ENCODE measurements at regions not wholly inside any gene's neighbourhood (a gene's known extent, or its start where the extent isn't known, plus 50 kb on each side); places are given as distances from the start of the nearest gene placed in this dataset.
"Not testable (repeated sequence)": the region's sequence is repeated elsewhere in the genome, so short reads cannot be mapped to it uniquely, and the experiment has no call there.

GRCh38 chr3:87478716-87479115 lies 202.3 kb upstream of the POU1F1 start:
- DNase-seq = no peak

DNA sequence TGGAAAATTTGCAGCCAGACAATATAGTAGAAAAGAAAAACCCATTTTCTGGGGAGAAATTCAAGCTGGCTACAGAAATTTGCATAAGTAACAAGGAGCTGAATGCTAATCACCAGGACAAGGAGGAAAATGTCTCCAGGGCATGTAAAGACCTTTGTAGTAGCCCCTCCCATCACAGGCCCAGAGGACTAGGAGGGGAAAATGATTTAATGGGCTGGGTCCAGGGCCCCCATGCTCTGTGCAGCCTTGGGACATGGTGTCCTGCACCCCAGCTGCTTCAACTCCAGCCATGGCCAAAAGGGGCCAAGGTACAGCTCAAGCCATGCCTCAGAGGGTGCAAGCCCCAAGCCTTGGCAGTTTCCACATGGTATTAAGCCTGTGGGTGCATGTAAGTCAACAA lies 197.6 kb upstream of the POU1F1 start:
- no peak for DNase-seq

GRCh38 chr3:87468938-87469337 lies 192.6 kb upstream of the POU1F1 start:
- DNase-seq = no peak

DNA sequence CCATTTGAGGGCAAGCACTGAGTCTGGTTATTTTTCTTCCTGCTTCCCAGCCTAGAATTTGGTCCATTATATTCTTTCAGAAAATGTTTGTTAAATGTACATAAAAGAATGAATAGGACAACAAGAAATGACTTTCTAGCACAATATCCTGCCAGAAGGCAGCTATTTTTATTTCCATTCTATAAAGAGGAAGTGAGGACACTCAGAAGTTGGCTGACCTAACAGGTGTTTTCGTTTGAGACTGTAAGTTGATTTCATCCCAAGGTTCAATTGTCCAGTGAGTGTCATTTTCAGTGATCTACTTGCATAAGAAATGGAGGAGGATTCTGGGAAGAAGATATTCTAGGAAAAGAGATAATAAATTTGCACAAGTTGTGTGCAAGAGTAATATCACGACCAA lies 191.9 kb upstream of the POU1F1 start:
- DNase-seq = no peak

DNA sequence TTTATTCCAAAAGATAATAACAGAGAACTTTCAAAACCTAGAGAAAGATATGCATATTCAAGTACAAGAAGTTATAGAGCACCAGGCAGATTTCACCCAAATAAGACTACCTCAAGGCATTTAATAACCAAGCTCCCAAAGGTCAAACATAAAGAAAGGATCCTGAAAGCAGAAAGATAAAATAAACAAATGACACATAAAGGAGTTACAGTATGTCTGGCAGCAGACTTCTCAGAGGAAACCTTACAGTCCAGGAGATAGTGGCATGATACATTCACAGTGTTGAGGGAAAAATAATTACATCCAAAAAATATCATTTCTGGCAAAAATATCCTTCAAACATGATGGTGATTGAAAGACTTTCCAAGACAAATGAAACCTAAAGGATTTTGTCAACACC lies 185.8 kb upstream of the POU1F1 start:
- DNase-seq = no peak

DNA sequence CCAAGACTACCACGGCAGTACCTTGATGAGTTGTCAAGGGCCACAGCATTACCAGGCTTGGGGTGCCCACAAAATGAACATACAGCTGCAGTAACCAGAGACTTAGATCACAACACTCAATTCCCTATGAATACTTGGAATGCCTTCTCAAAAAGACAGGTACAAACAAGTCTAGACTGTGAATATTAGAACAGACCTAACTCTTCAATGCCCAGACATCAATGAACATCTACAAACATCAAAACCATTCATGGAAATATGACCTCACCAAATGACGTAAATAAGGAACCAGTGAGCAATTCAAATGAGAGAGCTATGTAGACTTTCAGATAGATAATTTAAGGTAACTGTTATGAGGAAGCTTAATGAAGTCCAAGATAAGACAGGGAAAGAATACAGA lies 185.1 kb upstream of the POU1F1 start:
- no peak for DNase-seq

DNA sequence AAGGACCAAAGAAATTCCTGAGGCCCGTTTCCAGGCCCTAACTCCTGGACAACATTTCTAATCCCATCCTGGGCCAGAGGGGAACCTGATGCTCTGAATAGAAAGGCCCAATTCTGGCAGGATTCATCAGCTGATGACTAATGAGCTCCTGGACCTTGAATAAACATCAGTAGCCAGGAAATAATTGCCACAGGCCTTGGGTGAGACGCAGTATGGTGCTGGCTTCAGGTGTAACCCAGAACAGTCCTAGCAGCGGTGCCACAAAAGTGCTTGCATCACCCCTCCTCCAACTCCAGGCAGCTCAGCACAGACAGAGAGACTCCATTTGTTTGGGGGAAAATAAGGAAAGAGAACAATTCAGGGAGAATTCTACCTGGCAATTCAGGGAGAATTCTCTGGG lies 184.7 kb upstream of the POU1F1 start:
- DNase-seq = no peak

- no peak for DNase-seq
Observed at GRCh38 chr3:87448558-87448957, 172.2 kb upstream of the POU1F1 start.

DNA sequence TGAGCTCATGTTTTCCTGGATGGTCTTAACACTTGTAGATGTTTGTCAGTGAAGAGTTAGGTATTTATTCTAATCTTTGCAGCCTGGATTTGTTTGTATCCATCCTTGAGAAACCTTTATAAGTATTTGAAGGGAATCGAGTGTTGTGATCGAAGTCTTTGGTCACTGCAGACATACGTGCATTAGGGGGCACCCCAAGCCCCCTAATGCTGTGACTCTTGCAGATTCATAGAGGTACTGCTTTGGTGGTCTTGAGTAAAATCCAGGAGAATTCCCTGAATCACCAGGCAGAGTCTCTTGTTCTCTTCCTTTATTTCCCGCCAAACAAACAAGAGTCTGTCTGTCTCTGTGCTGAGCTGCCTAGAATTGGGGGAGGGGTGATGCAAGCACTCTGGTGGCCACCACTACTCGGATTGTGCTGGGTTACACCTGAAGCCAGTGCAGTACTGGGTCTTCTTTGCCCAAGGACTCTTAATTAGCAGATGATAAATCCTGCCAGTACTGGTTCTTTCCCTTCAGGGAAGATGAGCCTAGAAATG lies 170.5 kb upstream of the POU1F1 start:
- no peak for DNase-seq

DNA sequence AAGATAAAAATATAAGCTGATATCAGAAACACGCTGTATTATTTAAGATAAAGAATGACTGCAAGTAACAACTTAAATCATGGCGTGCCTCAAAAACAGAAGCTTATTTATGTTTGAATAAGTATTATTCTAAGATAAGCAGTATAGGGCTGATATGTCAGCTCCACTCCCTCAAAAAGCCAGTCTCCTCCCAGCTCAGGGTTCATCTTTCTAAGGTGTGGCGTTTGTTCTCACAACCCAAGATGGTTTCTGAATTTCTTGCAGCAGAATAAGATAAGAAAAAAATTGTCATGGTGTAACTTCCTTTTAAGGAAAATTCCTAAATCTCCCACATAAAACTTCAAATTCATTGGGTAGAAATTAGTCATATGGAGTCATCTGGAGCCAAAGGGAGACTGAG lies 166.1 kb upstream of the POU1F1 start:
- DNase-seq = no peak

DNA sequence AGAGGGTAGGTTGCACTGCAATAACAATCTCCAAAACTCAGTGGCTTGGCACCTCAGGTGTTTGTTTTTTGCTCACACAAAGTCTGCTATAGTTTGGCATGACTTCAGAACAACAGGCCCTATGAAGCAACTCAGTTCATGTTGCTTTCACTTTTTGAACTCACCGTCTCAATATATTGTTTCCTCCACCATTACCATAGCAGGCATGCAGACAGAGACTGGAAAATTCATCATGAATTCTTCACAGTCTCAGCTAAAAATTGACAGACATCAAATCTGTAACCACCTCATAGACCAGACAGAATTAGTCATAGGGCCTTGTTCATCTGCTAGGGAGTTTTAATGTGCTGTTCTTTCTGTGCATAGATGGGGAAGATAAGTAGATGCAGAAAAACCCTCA lies 161.4 kb upstream of the POU1F1 start:
- DNase-seq = no peak

GRCh38 chr3:87436781-87437543 lies 160.6 kb upstream of the POU1F1 start:
- no peak for DNase-seq

DNA sequence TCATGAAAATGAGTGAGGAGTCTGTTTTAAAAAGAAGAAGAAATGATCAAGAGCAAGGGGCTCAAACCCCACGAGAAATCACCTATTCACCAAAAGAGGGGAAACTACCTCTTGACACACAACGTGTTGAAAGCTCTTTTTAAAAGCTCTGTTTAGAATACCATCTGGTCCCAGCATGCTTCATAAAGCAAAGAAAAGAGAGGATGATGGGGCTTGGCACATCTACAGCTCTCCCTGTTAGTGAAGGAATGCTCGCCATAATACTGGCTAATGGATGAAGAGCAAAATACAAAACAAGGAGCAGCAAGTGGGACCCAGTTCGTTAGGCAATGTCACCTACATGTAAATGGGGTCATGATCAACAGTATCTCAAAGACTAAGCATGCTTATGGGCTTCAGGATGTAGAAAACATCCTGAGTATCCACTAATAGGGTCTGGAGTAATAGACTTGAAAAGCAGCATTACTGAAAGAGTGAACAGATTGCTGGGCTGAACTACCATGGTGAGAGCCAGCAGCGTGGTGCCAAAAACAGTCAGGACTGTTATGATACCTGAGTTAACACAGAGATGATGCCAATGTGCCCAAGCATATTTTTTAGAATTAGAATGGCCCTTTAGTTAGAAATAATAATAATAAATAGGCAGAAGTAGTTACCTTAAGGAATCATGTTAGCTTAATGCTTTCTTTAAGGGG lies 159.7 kb upstream of the POU1F1 start:
- DNase-seq = no peak

DNA sequence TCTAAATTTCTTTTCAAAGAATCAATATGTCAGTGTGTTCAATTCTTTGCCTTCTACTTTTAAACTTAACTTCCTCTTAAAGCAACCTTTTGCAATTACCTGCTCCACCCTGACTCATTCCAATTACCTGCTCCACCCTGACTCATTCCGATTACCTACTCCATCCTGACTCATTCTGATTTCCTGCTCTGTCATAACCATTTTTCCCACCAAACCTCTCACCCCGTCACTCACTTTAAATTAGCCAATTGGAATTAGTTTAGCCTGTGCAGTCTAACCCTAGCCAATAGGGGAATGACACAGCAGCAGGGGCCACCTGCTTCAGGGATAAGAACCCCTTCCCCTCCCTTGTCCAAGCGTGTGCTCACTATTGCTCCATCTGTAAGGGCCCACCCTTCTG lies 157.1 kb upstream of the POU1F1 start:
- not testable (repeated sequence) for DNase-seq

GRCh38 chr3:87426918-87427317 lies 150.5 kb upstream of the POU1F1 start:
- DNase-seq = no peak

DNA sequence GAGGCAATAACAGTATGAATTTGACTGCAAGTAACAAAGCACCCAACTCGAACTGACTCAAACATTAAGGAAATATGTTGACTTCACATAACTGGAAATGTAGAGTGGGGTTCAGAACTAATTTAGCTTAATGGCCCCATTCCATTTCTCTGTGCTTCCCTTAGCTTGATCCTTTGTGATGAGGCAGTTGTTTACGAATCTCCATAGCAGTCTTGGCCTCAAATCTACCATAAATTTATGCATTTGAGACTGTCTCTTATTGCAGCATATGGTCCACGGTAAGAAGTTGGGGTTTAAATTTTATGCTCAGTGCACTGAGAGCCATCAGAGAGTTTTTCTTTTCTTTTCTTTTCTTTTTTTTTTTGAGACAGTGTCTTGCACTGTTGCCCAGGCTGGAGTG lies 148.7 kb upstream of the POU1F1 start:
- DNase-seq = no peak

DNA sequence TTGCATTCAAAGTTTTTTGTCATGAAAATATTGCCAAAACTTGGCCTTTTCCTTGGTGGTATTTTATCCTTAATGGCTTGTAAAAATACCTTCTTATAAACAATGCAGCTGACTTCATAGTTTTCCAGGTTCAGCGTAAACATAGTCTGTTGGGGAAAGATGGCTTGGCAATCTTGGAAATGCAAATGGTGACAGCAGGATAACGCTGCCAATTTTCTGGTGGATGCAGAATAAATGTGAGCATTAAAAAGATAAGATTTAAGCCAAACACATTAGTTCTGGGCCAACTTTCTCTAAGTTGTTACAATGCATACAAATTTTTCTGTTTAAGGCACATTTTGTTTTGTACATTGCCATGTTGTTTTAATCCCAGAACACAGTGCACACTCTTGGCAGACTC lies 147.0 kb upstream of the POU1F1 start:
- no peak for DNase-seq

DNA sequence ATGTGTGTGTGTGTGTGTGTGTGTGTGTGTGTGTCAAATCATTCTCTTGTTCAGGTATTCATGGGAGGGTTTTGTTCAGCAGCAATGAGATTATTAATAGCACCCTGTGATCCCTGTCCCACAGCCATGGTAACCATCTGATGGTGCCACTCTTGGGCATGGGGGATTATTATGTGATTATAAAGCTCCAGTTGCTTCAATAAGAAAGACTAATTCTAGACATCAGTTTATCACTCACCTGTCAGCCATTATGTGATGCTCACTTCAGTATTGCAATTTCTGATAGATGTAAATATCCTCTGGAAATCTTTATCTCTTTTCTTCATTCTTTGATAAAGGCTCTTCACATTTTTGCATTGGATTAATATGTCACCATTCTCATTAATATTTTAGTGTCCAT lies 145.9 kb upstream of the POU1F1 start:
- DNase-seq = no peak

DNA sequence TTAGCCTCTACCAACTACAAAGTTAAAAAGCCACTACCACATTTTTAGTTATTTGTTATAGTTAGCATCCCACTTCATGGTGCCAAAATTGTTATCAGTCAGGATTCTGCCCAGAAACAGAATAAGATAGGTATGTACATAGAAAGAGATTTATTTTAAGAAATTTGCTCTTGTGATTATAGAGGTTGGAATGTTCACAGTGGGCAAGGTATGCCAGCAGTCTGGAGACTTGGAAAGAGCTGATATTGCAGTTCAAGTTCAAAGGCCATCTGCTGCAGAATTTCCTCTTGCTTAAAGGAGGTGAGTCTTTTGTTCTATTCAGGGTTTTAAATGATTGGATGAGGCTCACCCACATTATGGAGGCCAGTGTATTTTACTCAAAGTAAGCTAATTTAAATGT lies 143.8 kb upstream of the POU1F1 start:
- no peak for DNase-seq

- DNase-seq = no peak
Observed at GRCh38 chr3:87414271-87414670, 137.9 kb upstream of the POU1F1 start.

GRCh38 chr3:87413814-87414213 lies 137.4 kb upstream of the POU1F1 start:
- DNase-seq = no peak

DNA sequence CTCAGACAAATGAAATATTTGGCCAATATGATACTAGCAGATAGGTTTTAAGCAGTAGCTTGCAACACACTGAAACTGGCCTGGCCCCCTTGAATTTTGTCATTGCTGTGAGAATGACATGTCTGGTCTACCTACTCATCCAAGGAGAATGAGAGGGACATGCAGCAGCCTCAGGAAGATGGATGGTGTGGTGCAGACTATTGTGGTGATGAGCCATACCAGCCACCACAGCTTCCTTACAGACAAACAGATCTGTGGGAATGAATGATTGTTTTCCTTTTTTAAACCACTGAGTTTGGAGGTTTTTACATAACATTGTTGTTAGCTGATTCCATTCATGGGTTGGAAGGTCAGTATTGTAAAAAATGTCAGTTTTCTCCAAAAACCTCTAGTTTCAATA lies 133.7 kb upstream of the POU1F1 start:
- no peak for DNase-seq

- no peak for DNase-seq
Observed at GRCh38 chr3:87398168-87398801, 121.9 kb upstream of the POU1F1 start.

- no peak for DNase-seq
Observed at GRCh38 chr3:87397211-87397610, 120.8 kb upstream of the POU1F1 start.

All from RPMI8226 (cell line).